HG02884 (cell line): ENCODE measurements at regions not wholly inside any gene's neighbourhood (a gene's known extent, or its start where the extent isn't known, plus 50 kb on each side); places are given as distances from the start of the nearest gene placed in this dataset.
"Not testable (repeated sequence)": the region's sequence is repeated elsewhere in the genome, so short reads cannot be mapped to it uniquely, and the experiment has no call there.

ENCODE experiments used
- ATAC-seq: cut with Tn5 transposase; IDR thresholded peaks from one replicate; pipeline ENCODE4 v1.9.1; 2021; ENCODE audit warnings: mild to moderate bottlenecking, moderate library complexity; ENCODE audit not compliant: unreplicated experiment

- not testable (repeated sequence) for ATAC-seq
These were observed 354.6 kb downstream of the SMOC2 start for GRCh38 chr6:168795611-168796010.

GRCh38 chr6:168794491-168794890 lies 353.5 kb downstream of the SMOC2 start:
- no peak for ATAC-seq

- ATAC-seq, result no peak
These were observed 352.7 kb downstream of the SMOC2 start for GRCh38 chr6:168793649-168794048.

GRCh38 chr6:168791917-168792316 lies 350.9 kb downstream of the SMOC2 start:
- no peak for ATAC-seq

GRCh38 chr6:168789699-168790098 lies 348.7 kb downstream of the SMOC2 start:
- no peak for ATAC-seq

GRCh38 chr6:168785720-168786511 lies 344.9 kb downstream of the SMOC2 start:
- ATAC-seq, result no peak

- ATAC-seq, result no peak
These were observed 343.4 kb downstream of the SMOC2 start for GRCh38 chr6:168784426-168784825.

- ATAC-seq, result no peak
These were observed 342.7 kb downstream of the SMOC2 start for GRCh38 chr6:168783720-168784119.

- ATAC-seq, result no peak
These were observed 341.3 kb downstream of the SMOC2 start for GRCh38 chr6:168782187-168782751.

- ATAC-seq, result no peak
These were observed 337.2 kb downstream of the SMOC2 start for GRCh38 chr6:168778201-168778600.

GRCh38 chr6:168774381-168774780 lies 333.4 kb downstream of the SMOC2 start:
- ATAC-seq, result no peak

- ATAC-seq, result no peak
These were observed 332.8 kb downstream of the SMOC2 start for GRCh38 chr6:168773788-168774187.

- no peak for ATAC-seq
These were observed 324.8 kb downstream of the SMOC2 start for GRCh38 chr6:168765752-168766151.

- ATAC-seq, result no peak
These were observed 315.1 kb downstream of the SMOC2 start for GRCh38 chr6:168756009-168756634.

- no peak for ATAC-seq
These were observed 305.7 kb downstream of the SMOC2 start for GRCh38 chr6:168746643-168747042.

GRCh38 chr6:168746013-168746412 lies 305.0 kb downstream of the SMOC2 start:
- no peak for ATAC-seq

GRCh38 chr6:168744861-168745260 lies 303.9 kb downstream of the SMOC2 start:
- ATAC-seq, result no peak

- no peak for ATAC-seq
These were observed 301.2 kb downstream of the SMOC2 start for GRCh38 chr6:168741942-168742782.

- no peak for ATAC-seq
These were observed 300.3 kb downstream of the SMOC2 start for GRCh38 chr6:168741305-168741704.

GRCh38 chr6:168739381-168739780 lies 298.4 kb downstream of the SMOC2 start:
- ATAC-seq, result no peak

GRCh38 chr6:168737481-168737880 lies 296.5 kb downstream of the SMOC2 start:
- no peak for ATAC-seq
